ENCODE measurements at regions not wholly inside any gene's neighbourhood (a gene's known extent, or its start where the extent isn't known, plus 50 kb on each side); places are given as distances from the start of the nearest gene placed in this dataset.
"Not testable (repeated sequence)": the region's sequence is repeated elsewhere in the genome, so short reads cannot be mapped to it uniquely, and the experiment has no call there.

DNA sequence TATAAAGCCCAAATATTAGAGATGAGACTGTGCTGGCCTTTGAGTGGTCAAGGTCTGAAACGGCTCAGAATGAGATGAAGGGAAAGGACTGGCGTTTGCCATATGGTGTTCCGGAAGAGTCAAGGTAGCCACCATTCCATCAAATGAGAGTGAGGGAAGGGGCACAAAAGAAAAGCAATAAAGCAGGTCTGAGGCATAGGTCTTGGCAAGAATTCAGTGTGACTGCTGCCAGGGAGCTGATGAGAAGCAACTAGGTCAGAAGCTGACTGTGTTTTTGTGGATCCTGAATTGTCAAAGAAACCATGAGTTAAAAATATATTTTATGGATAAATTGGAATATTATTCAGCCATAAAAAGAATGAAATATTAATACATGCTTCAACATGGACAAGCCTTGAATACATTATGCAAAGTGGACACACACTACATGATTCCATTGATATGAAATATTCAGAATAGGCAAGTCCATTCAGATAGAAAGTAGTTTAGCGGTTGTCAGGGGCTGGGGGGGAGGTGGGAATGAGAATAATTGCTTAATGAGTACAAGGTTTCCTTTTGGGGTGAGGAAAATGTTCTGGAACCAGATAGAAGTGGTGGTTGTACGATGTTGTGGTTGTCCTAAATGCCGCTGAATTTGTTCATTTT lies 374.6 kb downstream of the ANAPC1 start:
- not testable (repeated sequence) for H3K18ac ChIP-seq (ENCODE audit: low read length); H2AK5ac ChIP-seq (ENCODE audit: low read length); H2BK15ac ChIP-seq (replicated peaks; ENCODE audit: low read depth); DNase-seq; H3K23ac ChIP-seq (ENCODE audit: low read length); H2BK120ac ChIP-seq (ENCODE audit: low read depth, low read length); H3K27me3 ChIP-seq (ENCODE audit: insufficient read depth, low read length, poor library complexity); H3K9ac ChIP-seq (ENCODE audit: low read length); H2BK5ac ChIP-seq (ENCODE audit: low read length); H3K27ac ChIP-seq (ENCODE audit: low read depth, low read length); H3K4me2 ChIP-seq (ENCODE audit: low read length); H4K5ac ChIP-seq (ENCODE audit: low read length); H3K79me2 ChIP-seq (ENCODE audit: control insufficient read depth, insufficient read depth, low read length); H4K8ac ChIP-seq (ENCODE audit: low read depth, low read length); H3K79me1 ChIP-seq (ENCODE audit: low read length); H3K4ac ChIP-seq (ENCODE audit: low read depth, low read length); H3K56ac ChIP-seq (ENCODE audit: low read length); H3K36me3 ChIP-seq (ENCODE audit: control insufficient read depth, insufficient read depth, low read length); H3K4me1 ChIP-seq (ENCODE audit: control insufficient read depth, low read depth, low read length); H3K4me3 ChIP-seq (ENCODE audit: low read length)
- WGBS (ENCODE audit: extremely low coverage, insufficient coverage, low lambda C conversion rate) = no CpG with 5 or more reads among the region's 6 CpGs

DNA sequence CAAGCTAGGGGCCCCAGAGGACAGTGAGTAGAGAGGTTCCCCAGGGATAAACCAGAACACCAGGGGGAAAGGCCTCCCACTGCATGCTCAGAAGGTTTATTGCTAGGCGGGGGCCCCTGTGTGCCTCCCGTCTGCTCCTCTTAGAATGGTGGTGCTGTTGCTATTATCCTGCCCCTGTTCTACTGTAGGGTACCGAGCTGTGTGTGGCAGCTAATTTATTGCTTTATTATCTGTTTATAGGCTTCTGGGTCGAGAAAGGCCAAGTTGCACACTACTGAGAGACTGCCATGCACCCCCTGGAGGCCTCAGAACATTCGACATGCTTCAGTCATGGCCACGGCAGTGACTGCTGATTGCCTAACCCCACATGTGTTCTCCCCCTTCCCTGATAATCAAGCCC lies 373.6 kb downstream of the ANAPC1 start:
- H2BK15ac ChIP-seq (replicated peaks; ENCODE audit: low read depth); H3K4me1 ChIP-seq (ENCODE audit: control insufficient read depth, low read depth, low read length); H3K79me1 ChIP-seq (ENCODE audit: low read length); H3K4ac ChIP-seq (ENCODE audit: low read depth, low read length); H3K79me2 ChIP-seq (ENCODE audit: control insufficient read depth, insufficient read depth, low read length); H3K27me3 ChIP-seq (ENCODE audit: insufficient read depth, low read length, poor library complexity); H3K27ac ChIP-seq (ENCODE audit: low read depth, low read length); H3K56ac ChIP-seq (ENCODE audit: low read length); H3K9ac ChIP-seq (ENCODE audit: low read length); H2AK5ac ChIP-seq (ENCODE audit: low read length); H3K4me3 ChIP-seq (ENCODE audit: low read length); H4K8ac ChIP-seq (ENCODE audit: low read depth, low read length); H3K23ac ChIP-seq (ENCODE audit: low read length); DNase-seq; H3K4me2 ChIP-seq (ENCODE audit: low read length); H2BK120ac ChIP-seq (ENCODE audit: low read depth, low read length); H3K36me3 ChIP-seq (ENCODE audit: control insufficient read depth, insufficient read depth, low read length); H4K5ac ChIP-seq (ENCODE audit: low read length); H3K18ac ChIP-seq (ENCODE audit: low read length); H2BK5ac ChIP-seq (ENCODE audit: low read length): not testable (repeated sequence)
- WGBS (ENCODE audit: extremely low coverage, insufficient coverage, low lambda C conversion rate) = no CpG with 5 or more reads among the region's 6 CpGs

DNA sequence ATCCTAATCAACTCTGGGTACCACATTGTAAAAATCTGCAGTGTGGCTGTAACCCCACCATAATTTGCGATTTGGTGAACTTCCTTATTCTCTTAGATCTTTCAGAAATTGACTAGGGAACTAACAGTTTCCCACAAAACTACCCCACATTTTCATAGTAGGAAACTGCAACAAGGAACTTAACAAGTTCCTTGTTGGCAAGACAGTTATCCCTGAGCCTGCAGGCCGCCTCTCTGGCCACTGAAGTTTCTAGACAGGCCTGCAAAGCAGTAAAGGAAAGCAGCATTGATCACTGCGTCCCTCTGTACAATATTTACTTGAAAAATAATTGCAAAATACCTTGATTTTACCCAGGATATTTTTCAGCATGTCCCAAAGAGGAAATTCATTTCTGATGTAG lies 372.9 kb downstream of the ANAPC1 start:
- not testable (repeated sequence) for DNase-seq; H4K5ac ChIP-seq (ENCODE audit: low read length); H3K23ac ChIP-seq (ENCODE audit: low read length); H3K4me2 ChIP-seq (ENCODE audit: low read length); H3K9ac ChIP-seq (ENCODE audit: low read length); H3K4me3 ChIP-seq (ENCODE audit: low read length); H3K4ac ChIP-seq (ENCODE audit: low read depth, low read length); H2BK120ac ChIP-seq (ENCODE audit: low read depth, low read length); H3K79me2 ChIP-seq (ENCODE audit: control insufficient read depth, insufficient read depth, low read length); H3K18ac ChIP-seq (ENCODE audit: low read length); H2BK15ac ChIP-seq (replicated peaks; ENCODE audit: low read depth); H2AK5ac ChIP-seq (ENCODE audit: low read length); H3K56ac ChIP-seq (ENCODE audit: low read length); H3K4me1 ChIP-seq (ENCODE audit: control insufficient read depth, low read depth, low read length); H3K79me1 ChIP-seq (ENCODE audit: low read length); H4K8ac ChIP-seq (ENCODE audit: low read depth, low read length); H3K27me3 ChIP-seq (ENCODE audit: insufficient read depth, low read length, poor library complexity); H2BK5ac ChIP-seq (ENCODE audit: low read length); H3K27ac ChIP-seq (ENCODE audit: low read depth, low read length); H3K36me3 ChIP-seq (ENCODE audit: control insufficient read depth, insufficient read depth, low read length)
- WGBS (ENCODE audit: extremely low coverage, insufficient coverage, low lambda C conversion rate) = no CpG with 5 or more reads among the region's 3 CpGs

DNA sequence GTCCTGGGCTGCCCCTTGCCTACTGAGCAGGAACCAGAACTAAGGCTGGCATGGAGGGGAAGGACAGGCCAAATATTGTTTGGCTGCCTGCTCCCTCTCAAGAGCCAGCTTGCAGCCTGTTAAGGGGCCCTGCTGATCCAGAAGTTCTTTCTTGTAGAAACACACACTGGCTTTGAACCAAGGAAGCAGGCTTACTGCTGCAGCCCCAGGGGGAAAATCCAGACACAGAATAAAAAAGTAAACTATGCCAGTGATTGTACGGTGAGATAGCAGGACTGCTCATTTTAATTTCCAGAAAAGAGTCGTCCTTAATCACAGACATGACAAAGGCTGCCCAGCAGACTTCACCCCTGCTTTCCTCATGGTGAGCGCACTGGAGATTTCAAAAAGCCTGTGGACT lies 371.6 kb downstream of the ANAPC1 start:
- not testable (repeated sequence) for H3K4me1 ChIP-seq (ENCODE audit: control insufficient read depth, low read depth, low read length); H3K4me3 ChIP-seq (ENCODE audit: low read length); H3K56ac ChIP-seq (ENCODE audit: low read length); H2BK5ac ChIP-seq (ENCODE audit: low read length); H3K4me2 ChIP-seq (ENCODE audit: low read length); H3K27ac ChIP-seq (ENCODE audit: low read depth, low read length); H3K36me3 ChIP-seq (ENCODE audit: control insufficient read depth, insufficient read depth, low read length); H3K27me3 ChIP-seq (ENCODE audit: insufficient read depth, low read length, poor library complexity); H3K9ac ChIP-seq (ENCODE audit: low read length); H3K79me2 ChIP-seq (ENCODE audit: control insufficient read depth, insufficient read depth, low read length); H3K18ac ChIP-seq (ENCODE audit: low read length); H3K23ac ChIP-seq (ENCODE audit: low read length); H4K8ac ChIP-seq (ENCODE audit: low read depth, low read length); H2AK5ac ChIP-seq (ENCODE audit: low read length); H3K79me1 ChIP-seq (ENCODE audit: low read length); H2BK15ac ChIP-seq (replicated peaks; ENCODE audit: low read depth); H3K4ac ChIP-seq (ENCODE audit: low read depth, low read length); DNase-seq; H4K5ac ChIP-seq (ENCODE audit: low read length); H2BK120ac ChIP-seq (ENCODE audit: low read depth, low read length)
- WGBS (ENCODE audit: extremely low coverage, insufficient coverage, low lambda C conversion rate) = no CpG with 5 or more reads among the region's 3 CpGs

DNA sequence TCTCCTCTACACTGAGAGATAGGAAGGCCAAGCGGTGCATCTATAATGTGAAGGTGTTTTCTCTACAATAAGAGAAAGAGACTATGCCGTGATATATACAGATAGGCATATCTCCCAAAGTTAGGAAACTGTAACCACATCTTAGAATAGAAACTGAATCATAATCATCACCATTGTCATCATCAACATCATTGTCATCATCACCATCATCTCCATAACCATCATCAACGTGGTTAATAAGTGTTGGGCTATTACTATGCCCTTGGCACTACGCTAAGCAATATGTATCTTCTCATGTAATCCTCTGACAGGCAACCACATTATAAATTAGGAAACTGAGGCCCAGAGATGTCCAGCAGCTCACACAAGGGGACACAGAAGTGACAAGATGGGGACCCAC lies 369.9 kb downstream of the ANAPC1 start:
- H2AK5ac ChIP-seq (ENCODE audit: low read length); H3K4me3 ChIP-seq (ENCODE audit: low read length); H3K4me1 ChIP-seq (ENCODE audit: control insufficient read depth, low read depth, low read length); H3K27me3 ChIP-seq (ENCODE audit: insufficient read depth, low read length, poor library complexity); H4K5ac ChIP-seq (ENCODE audit: low read length); H3K79me1 ChIP-seq (ENCODE audit: low read length); H3K4ac ChIP-seq (ENCODE audit: low read depth, low read length); H3K79me2 ChIP-seq (ENCODE audit: control insufficient read depth, insufficient read depth, low read length); H4K8ac ChIP-seq (ENCODE audit: low read depth, low read length); H2BK5ac ChIP-seq (ENCODE audit: low read length); H3K23ac ChIP-seq (ENCODE audit: low read length); H3K4me2 ChIP-seq (ENCODE audit: low read length); H3K56ac ChIP-seq (ENCODE audit: low read length); H2BK15ac ChIP-seq (replicated peaks; ENCODE audit: low read depth); DNase-seq; H3K27ac ChIP-seq (ENCODE audit: low read depth, low read length); H3K9ac ChIP-seq (ENCODE audit: low read length); H3K36me3 ChIP-seq (ENCODE audit: control insufficient read depth, insufficient read depth, low read length); H3K18ac ChIP-seq (ENCODE audit: low read length); H2BK120ac ChIP-seq (ENCODE audit: low read depth, low read length): not testable (repeated sequence)
- no CpG with 5 or more reads among the region's 4 CpGs for WGBS (ENCODE audit: extremely low coverage, insufficient coverage, low lambda C conversion rate)

DNA sequence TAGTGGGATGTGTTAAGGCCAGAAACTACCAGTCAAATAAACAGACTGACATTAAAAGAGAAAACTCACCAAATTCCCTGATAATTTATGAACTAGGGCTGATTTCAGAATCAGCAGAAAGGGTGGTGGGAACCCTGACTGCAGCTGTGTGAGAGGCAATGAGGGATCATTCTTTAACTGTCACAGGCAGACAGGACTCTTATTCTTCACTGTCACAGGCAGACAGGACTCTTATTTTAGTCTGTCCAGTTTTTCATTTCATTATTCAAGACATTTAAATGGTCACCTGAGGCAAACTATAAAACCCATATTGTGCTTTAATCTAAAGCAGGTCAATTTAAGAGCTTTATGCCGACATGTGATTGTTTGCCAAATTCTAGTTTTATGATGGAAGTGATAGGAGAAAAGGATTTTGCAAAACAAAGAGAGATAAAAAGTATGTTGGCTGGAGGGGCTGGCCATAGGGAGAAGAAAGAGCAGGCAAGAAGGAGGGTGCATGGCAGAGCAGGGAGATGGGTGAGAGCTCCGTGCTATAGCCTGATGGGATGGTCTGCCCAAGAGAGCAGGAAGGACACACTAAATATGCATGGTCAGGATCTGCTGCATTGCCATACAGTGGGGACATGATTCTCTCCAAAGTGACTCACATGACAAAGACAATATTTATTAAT lies 366.8 kb downstream of the ANAPC1 start:
- H3K27me3 ChIP-seq (ENCODE audit: insufficient read depth, low read length, poor library complexity); H3K4ac ChIP-seq (ENCODE audit: low read depth, low read length); H3K23ac ChIP-seq (ENCODE audit: low read length); H3K79me2 ChIP-seq (ENCODE audit: control insufficient read depth, insufficient read depth, low read length); H2BK5ac ChIP-seq (ENCODE audit: low read length); H3K56ac ChIP-seq (ENCODE audit: low read length); H3K27ac ChIP-seq (ENCODE audit: low read depth, low read length); H3K4me1 ChIP-seq (ENCODE audit: control insufficient read depth, low read depth, low read length); H2BK120ac ChIP-seq (ENCODE audit: low read depth, low read length); H3K9ac ChIP-seq (ENCODE audit: low read length); H2BK15ac ChIP-seq (replicated peaks; ENCODE audit: low read depth); H3K4me2 ChIP-seq (ENCODE audit: low read length); H2AK5ac ChIP-seq (ENCODE audit: low read length); H3K36me3 ChIP-seq (ENCODE audit: control insufficient read depth, insufficient read depth, low read length); H4K8ac ChIP-seq (ENCODE audit: low read depth, low read length); DNase-seq; H3K4me3 ChIP-seq (ENCODE audit: low read length); H4K5ac ChIP-seq (ENCODE audit: low read length); H3K79me1 ChIP-seq (ENCODE audit: low read length); H3K18ac ChIP-seq (ENCODE audit: low read length): not testable (repeated sequence)
- WGBS (ENCODE audit: extremely low coverage, insufficient coverage, low lambda C conversion rate) = no CpG with 5 or more reads among the region's 2 CpGs
